HG03097 (cell line): ENCODE measurements at regions not wholly inside any gene's neighbourhood (a gene's known extent, or its start where the extent isn't known, plus 50 kb on each side); places are given as distances from the start of the nearest gene placed in this dataset.

Source experiments
- ATAC-seq: cut with Tn5 transposase; IDR thresholded peaks from one replicate; pipeline ENCODE4 v1.9.1; 2021; ENCODE audit not compliant: unreplicated experiment, low FRiP score

DNA sequence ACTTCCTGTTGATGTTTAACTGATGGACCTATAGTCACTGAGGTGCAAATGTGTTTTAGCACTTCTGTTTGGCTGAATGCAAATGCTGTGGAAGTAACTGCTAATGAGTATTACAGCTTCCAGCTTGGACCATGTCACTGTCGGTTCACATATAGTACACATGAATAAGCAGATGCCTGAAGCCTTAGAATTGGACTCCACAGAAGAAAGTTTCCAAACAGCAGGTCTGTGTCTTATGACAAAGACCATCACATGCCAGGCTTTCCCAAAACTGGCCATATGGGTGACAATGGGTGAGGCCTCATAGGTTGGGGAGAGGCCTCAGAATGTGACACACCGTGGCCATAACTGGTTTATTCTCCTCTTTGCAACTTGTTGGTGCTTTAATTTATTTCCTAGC, 241.8 kb downstream of the WNT5A start:
- ATAC-seq = no peak

DNA sequence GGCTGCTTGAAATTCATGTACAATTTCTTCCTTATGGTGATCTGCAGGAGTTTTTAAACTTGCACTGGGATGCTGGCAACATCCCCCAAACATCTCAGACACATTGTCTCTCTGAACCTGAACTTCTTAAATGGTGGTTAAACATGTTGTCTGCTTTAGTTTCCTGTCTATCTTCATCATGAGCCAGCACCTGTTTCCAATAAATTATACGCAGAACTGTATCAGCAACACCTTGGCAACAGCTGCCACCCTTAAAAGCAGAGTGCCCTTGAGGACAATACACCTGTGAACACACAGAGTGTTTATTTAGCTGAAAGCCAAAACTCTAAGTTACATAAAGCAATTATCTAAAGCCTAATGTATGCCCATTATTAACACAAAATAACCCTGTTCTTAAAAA, 242.9 kb downstream of the WNT5A start:
- ATAC-seq = no peak

DNA sequence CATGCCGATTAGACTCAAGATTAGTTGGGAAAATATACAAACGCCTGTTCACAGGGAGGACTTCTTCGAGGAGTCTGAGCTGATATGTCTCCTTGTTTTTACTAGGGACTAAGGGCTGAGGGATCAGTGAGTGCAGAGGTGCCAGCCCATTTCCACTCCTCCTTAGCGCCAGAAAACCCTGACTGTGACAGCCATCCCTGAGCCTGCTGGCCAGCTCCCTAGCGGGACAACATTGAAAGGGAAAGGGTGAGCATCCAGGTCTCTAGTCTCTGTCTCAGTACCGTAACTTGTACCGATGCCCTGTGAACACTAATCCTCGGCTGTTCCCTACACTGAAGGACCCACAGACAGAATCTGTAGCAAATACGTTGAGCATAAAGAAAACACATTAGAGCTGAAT, 243.4 kb downstream of the WNT5A start:
- no peak for ATAC-seq

DNA sequence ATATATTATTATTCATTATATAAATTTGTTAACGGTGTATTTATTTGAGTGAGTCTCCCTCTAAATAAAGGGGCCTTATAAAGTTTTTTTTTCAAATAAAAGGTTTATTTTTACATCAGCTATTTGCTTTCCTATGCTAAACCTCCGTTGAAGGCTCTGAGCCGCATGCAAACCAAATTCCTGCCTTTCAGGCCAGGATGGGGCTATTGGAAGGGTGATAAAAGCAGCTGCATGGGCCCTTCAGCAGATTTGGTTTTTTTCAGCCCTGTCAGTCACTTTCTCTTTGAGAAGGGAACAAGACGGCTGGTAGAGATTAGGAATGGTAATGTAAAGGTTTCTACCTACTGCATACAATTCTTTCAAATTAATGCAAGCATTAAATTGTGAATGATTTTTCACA, 244.2 kb downstream of the WNT5A start:
- ATAC-seq = no peak

DNA sequence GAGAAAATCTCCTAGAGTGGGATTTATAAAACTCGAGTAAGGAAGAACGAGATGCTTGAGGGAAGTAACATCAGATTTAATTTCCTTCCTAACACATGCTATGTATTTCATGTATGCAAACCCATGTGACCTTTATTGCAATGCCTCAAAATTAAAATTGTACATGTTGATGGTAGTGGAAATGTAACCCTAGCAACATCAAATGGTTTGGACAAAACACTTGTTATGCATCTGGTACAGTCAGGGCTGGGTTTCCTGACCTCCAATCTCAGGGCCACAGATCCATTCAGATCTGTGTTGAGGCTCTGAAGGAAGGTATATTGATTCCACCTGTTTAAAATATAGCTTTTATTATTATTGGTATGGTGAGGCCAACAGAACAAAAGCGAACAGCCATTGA, 246.0 kb downstream of the WNT5A start:
- ATAC-seq = no peak

DNA sequence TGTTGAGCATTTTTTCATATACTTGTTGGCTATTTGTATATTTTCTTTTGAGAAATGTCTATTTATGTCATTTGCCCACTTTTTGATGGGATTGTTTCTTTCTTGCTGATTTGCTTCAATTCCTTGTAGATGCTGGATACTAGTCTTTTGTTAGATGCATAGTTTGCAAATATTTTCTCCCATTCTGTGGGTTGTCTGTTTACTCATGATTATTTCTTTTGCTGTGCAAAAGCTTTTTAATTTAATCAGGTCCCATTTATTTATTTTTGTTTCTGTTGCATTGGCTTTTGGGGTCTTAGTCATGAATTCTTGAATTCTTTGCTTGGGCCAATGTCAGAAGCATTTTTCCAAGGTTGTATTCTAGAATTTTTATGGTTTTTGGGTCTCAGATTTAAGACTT, 251.7 kb downstream of the WNT5A start:
- no peak for ATAC-seq

DNA sequence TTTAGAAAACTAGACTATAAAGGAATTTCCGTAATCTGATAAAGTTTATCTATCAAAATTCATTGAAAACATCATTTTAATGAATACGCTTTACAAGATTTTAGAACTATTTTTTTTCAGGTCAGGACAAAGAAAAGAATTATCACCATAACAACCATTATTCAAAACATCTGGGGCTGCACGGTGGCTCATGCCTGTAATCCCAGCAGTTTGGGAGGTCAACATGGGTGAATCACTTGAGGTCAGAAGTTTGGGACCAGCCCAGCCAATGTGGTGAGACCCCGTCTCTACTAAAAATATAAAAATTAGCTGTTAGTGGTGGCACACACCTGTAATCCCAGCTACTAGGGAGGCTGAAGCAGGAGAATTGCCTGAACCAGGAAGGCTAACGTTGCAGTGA, 260.4 kb downstream of the WNT5A start:
- no peak for ATAC-seq

DNA sequence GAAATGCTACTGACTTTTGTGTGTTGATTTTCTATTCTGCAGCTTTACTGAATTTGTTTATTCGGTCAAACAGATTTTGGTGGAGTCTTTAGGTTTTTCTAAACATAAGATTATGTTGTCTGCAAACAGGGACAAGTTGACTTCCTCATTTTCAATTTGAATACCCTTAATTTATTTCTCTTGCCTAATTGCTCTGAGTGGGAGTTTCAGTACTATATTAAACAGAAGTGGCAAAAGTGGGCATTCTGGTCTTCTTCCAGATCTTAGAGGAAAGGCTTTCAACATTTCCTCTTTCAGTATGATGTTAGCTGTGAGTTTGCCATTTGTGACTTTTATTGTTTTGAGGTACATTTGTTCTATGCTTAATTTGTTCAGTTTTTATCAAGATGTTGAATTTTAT, 268.5 kb downstream of the WNT5A start:
- ATAC-seq = no peak

DNA sequence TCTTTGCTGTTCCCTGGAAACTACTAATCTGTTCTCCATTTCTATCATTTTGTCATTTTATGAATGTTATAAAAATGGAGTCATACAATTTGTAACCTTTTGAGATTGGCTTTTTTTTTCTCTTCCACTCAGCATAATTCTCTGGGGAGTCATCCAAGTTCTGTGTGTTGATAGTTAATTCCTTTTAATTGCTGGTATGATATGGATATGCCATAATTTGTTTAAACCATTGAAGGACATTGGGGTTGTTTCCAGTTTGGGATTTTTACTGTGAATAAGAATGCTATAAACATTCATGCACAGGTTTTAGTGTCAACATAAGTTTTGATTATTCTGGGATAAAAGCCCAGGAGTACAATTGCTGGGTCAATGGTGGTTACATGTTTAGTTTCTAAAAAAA, 279.4 kb downstream of the WNT5A start:
- ATAC-seq = no peak

DNA sequence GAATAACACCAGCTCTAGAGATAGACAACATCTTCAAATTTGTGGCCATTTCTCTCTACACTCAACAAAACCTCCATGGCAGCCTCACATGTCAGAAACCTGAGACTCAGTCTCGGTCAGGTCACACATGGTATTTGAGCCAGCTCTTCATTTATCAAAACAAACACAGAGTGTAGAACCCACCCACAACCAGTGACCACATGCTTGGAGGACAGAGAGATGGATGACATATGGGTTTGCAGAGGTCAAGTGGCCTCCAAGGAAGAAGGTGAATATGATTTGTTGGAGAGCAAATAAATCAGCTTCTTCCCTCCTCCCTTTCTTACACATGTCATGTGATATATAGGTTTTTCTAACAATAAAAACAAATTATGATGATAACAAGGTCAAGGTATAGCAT, 278.1 kb upstream of the LRTM1 start:
- no peak for ATAC-seq

DNA sequence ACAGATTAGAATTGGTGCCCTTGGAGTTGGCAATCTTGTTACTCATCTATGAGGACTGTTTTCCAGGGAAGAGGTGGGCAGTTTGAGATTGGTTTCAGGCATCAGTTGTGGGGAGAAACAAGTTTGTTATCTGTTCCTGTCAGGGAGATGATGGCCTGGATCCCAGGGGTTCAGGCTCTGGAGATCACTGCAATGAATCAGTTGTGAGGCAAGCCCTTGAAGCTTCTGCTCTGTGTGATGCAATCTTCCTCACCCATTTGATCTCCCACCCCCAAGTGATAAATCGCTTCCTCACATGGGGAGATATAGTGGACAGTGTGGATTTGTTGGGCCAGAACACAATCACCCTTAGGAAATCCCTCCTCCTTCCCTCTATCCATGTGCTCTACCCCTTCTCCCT, 276.6 kb upstream of the LRTM1 start:
- no peak for ATAC-seq

DNA sequence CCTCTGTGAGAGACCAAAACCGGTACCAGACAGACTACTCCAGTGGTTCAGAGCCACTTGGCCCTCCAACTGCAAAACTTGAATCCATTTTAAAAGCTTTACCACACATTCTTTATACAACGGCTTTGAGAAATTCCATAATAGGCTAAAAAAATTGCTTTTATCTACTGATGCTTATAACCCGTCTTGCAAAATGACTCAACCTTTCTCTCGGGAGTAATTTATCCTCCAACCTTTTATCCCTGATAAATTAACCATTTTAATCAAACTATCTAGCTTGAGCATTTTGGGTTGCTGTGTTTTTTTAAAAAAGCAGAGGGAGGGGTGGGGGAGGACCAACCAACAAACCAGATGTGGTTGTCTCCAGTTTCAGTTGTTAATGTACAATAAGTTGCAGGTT, 275.7 kb upstream of the LRTM1 start:
- ATAC-seq = no peak

DNA sequence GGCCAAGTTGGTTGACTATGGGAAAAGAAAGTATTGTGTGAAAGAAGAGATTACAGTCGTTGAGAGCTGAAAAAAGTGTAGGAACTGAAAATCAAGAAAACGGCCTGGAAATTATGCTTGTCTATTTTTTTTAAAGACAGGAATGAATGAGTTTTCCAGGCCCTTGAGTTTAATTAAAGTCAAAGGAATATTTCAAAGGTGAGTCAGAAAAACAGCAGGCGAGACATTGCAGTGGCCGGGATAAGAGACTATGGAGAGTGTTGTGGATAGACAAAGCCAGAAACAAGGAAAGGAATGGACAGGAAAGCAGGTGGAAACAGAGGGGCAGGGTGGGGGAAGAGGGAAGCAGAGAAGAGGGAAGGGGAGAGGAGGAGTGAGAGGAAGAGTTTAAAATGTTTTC, 275.1 kb upstream of the LRTM1 start:
- no peak for ATAC-seq

DNA sequence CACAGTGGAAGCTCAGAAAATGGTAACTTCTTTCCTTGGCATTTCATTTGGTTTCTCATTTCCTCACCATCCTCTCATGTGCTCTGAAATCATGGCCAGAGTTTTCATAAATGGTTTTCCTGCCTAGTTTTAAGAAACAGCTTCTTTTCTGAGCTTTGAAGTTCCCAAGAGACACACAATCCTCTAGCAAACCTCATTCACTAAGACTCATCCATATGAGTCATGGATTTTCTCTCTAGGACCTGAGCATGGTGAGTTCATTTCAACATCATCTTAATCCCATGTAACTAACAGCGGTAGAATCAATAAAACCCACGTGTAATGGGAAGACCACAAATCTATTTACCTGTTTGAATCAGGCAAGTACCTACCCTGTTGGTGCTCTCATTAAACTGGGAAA, 274.5 kb upstream of the LRTM1 start:
- ATAC-seq = no peak

DNA sequence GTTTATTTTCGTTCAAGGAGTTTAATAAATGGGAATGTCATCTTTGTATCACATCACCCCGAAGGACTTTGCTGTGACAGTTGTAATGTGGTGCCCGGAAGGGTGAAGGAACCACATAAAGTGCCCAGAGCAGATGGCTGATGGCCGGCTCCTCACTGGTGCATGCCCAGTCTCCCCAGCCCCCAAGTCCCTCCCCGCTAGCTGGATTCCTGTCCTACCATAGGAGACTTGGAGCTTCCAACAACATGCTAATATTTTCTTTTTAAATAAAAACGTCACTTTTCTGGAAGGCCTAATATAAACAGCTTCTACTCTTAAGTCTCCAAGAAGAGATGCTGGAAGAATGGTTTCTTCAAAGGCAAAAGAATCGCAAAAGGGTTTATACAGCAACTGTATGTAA, 273.9 kb upstream of the LRTM1 start:
- ATAC-seq = no peak

DNA sequence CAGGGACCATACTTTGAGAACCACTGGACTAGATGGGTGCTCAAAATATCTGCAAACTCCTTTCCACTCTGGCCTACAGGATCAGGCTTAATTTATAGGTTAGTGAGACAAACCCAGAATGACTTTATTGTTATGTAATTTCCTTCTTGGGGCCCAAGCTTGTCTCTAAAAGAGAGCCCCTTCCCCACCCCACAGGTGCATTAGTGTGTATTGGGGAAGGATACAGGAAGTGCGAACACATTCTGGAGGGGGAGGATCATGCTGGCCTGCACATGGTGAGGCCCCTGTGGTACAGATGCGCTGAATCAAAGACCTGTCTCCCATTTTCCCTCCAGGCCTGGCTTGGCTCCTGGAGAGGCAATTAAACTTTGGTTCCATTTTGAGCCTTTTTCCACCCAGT, 273.0 kb upstream of the LRTM1 start:
- ATAC-seq = no peak

DNA sequence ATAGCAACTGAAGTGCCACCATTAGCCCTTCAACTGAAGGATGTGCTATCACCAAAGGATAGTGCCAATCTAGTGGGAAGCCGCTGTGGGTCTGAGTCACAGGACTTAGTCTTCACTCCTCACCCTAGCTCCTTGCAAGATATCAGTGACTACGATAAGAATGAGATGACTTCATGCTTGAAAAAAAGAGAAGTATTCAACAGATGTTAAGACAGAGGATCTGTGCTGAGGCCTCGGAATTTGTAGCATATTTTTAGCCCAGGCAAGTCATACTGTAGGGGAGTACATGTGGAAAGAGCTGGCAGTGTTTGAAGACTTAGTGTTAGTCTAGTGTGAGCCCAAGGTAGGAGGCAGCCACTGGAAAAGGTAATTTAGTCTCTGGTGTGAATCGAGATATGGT, 270.7 kb upstream of the LRTM1 start:
- ATAC-seq = no peak

DNA sequence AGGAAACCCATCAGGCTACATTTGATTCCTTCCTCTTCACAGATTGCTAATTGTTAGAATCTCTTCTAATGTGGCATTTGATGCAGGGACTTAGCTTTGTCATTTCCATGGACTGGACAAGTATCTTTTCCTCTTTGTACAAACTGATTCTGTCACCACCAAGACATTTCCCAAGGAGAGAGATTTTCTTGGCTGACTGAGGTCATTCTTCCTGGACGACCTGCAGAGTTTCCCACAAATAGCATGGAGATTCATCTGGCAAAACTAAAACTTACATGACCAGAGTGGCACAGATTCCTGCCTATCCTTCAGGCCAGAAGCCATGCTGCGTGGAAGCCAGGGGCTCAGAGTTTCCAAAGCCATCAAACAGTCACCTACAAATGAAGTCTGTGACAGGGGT, 269.2 kb upstream of the LRTM1 start:
- no peak for ATAC-seq

DNA sequence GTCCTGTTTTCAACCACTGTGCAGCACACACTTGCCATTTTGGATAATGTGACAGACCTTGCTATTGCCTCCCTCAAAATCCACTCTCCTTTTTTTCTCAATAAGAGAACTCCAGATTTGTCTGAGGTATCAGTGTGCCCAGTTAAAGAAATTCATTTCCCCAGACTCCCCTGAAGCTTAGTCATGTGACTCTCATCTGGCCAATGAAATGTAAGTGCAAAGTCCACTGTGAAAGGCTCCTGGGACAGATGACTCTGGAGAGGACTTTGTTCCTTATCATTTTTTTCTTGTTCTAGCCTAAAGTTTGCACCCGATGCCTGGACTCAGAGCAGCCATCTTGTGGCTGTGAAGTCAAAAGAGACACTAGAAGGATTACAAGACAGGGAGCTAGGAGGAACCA, 268.6 kb upstream of the LRTM1 start:
- no peak for ATAC-seq

DNA sequence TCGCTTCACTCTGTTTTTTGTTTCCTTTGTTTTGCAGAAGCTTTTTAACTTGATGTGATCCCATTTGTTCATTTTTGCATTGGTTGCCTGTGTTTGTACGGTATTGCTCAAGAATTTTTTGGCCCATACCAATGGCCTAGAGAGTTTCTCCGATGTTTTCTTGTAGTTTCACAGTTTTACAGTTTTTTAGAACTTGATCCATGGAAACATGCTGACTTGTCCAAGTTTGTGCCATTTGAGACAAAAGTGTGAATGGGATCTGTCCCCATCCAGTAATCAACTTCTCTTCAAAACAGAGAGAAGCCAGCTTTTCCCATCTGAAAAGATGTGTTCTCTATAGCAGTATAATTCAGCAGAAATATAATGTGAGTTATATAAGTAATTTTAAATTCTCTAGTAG, 266.5 kb upstream of the LRTM1 start:
- ATAC-seq = no peak

DNA sequence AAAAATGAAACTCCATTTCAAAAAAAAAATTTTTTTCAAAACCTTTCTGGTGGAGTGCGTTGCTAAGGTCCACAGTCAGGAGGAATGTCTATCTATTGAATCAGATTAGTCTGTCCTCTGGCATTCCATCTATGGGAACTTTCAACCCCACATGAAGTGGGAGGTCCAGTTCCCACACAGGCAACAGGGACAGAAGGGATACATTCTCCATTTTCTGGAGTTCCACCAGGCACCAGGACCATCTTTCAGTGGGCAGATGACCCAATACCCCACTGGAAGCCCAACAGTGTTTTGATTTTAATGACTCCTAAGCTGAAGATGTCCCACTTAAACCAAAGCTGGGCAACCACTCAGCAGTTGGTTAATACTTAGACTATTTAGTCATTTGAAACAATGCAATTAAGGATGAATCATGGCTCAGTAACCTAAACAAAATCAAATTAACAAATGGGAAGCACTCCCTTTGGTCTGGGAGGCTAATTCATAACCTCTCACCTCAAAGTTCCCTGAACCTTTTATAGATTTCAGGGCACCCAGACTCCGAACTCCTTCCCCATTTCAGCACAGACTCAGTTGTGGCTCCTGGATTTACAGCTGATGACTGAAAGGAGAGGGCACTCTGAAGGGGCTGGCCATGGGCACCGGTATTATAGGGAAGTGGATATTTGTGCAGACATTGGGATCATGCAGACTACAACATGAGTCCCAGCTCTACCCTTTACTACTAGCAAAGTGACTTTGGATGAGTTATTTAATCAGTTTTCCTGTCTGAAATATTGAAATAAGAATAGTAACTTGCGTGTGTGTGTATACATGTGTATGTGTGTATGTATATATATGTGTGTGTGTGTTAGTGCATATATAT, 264.3 kb upstream of the LRTM1 start:
- ATAC-seq = no peak

DNA sequence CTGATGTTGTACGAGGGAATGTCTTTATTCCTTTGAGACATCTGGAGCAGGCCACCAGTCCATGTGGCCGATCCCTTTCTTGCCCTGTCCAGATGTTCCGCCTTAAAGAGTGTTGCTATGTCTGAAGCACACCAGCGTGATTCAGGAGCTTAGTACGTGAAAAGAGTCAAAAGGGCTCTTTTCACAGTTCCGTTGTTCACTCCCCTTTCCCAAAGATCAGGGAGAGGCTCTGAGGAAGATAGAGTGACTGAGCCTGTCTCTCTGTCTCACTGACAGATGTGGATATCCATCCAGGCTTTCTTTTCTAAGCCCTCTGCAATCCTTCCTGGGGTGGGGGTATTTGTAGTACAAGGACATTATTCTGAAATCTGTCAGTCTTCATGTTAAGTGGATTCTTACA, 262.5 kb upstream of the LRTM1 start:
- no peak for ATAC-seq

DNA sequence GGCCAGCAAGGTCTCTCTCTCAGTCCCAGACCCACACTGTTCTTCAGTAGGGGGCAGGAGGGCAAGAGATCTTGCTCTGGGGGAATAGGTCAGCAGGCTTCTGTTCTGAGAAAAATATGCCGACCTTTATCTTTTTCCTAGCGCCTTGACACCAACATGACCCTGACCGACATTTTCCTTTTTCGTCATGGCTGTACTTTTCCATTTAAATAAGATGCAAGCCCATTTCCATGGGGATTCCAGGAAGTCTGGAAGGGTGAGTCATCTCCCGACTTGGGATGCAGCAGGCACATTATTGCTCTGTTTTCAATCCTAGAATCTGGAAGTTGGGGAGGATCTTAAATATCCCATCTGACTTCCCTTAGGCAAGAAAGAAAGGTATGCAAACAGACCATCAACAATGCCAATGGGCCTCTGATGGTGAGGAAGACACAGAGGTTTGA, 261.5 kb upstream of the LRTM1 start:
- no peak for ATAC-seq
